ENCODE measurements at regions not wholly inside any gene's neighbourhood (a gene's known extent, or its start where the extent isn't known, plus 50 kb on each side); places are given as distances from the start of the nearest gene placed in this dataset.
A peak's percentile ranks its signal among the peaks of the same experiment; 100 is the strongest.

DNA sequence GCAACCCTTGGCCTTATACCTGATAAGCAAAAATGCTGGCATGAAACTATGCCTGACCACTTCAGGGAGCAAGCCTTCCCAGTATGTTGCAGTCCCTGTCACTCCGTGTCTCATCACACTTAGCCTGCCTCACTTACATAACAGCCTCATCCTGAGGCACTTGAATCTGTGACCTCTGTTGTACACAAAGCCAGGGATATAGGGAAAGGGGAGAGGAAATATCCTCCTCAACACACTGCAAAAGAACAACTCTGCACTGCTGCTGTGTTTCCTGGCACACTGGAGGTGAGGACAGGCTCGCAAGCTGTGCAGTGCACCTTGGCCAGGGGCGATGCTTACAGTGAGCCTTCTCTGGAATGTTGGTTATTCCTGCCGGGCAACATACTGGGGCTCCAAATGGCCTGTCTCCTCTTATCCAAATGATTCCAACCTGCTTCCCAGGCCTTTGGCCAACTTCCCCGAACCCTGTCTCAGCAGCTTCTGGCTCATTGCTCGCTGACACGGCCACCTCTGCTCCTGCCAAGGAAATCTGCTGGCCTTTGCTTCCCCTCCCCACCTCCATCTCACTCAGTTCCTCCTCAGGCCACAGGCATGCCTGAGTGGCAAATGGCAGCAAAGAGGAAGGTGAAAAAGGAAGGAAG is 109.2 kb downstream of the CD47 start:
- Histone ChIP-seq H3K4me2 (no peak overlapping the region), H3K27me3 (ENCODE audit: insufficient read depth) (no peaks in the 10 kb centered on the region), H3K4me3 (ENCODE audit: low read depth in 2 of 2, low read length in 1 of 2) (no peak overlapping the region), H2AFZ (ENCODE audit: low read depth) (peak overlapping the region; percentile 31; the same call in 1 of the 2 replicates), H3K36me3 (replicated peaks in 1 of 2; ENCODE audit: control insufficient read depth in 1 of 2, insufficient read depth in 2 of 2, low read length in 1 of 2) (no peaks in the 10 kb centered on the region), H3K9me3 (no peaks in the 10 kb centered on the region), H3K4me1 (ENCODE audit: control insufficient read depth in 1 of 2, insufficient read depth in 2 of 2, low read depth in 1 of 2, low read length in 1 of 2) (peaks cover 6 to 20% of the 10 kb centered on the region in 2 experiments; a peak in 3 of 4 replicates), H3K9me2 (no peaks in the 10 kb centered on the region), H3K9ac (no peak overlapping the region), H3K27ac (ENCODE audit: low read depth in 2 of 2, low read length in 1 of 2) (peak overlapping the region in 1 of 2 experiments; percentile 39; a peak in 1 of 4 replicates), H3F3A (replicated peaks; ENCODE audit: insufficient read depth) (peaks cover 10% of the 10 kb centered on the region), H3K79me2 (ENCODE audit: insufficient read depth) (no peaks in the 10 kb centered on the region), H4K20me1 (ENCODE audit: insufficient read depth) (no peaks in the 10 kb centered on the region)
- CTCF ChIA-PET, result interaction anchor here (1.8 kb wide), 1 partner anchor 44 kb away, joined by 5 read pairs; no protein-coding TSS in a partner anchor
- no peak for DNase-seq
- POLR2A ChIA-PET, result no interaction called here
- peak; percentile 18; the same call in 1 of the 2 replicates for TF ChIP-seq NFIC (IDR thresholded peaks at IDR 0.05; ENCODE audit: borderline replicate concordance)
- no peak for TF ChIP-seq CHD2 (IDR thresholded peaks at IDR 0.05; ENCODE audit: low read length, partially characterized antibody)
- TF ChIP-seq, protein P1, sequence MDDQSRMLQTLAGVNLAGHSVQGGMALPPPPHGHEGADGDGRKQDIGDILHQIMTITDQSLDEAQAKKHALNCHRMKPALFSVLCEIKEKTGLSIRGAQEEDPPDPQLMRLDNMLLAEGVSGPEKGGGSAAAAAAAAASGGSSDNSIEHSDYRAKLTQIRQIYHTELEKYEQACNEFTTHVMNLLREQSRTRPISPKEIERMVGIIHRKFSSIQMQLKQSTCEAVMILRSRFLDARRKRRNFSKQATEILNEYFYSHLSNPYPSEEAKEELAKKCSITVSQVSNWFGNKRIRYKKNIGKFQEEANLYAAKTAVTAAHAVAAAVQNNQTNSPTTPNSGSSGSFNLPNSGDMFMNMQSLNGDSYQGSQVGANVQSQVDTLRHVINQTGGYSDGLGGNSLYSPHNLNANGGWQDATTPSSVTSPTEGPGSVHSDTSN (IDR thresholded peaks at IDR 0.05), result 0 out of 2 replicates have a peak, but pooled peaks have one; percentile 27
- TF ChIP-seq TCF12 (IDR thresholded peaks at IDR 0.05), result peak; percentile 48; the same call in 1 of the 2 replicates
- TF ChIP-seq RFX5 (IDR thresholded peaks at IDR 0.05; ENCODE audit: low read length), result no peak
- WGBS (ENCODE audit: low lambda C conversion rate), result 70% methylated on average over 6 of the region's 7 CpGs

DNA sequence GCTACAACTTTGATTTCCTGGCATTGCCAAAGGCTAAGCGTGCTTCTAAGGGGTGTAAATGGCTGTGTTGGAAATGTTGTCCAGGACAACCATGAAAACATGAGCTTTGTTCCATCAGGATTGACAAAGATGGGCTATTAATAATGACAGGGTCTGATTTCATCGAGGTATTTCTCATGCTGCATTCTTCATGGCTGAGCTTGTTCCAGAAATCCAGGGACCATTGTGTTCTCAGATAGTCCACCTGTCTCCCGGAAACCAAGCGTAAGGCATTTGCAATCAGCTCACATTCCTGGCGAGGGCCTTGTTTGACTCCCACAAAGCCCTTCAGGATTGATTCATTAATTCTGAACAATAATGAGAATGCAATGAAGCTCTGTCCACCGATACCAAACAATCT is 111.3 kb downstream of the CD47 start:
- Histone ChIP-seq H3K9ac (no peak overlapping the region), H3K9me3 (no peaks in the 10 kb centered on the region), H2AFZ (ENCODE audit: low read depth) (no peak overlapping the region), H3F3A (replicated peaks; ENCODE audit: insufficient read depth) (no peaks in the 10 kb centered on the region), H3K27ac (ENCODE audit: low read depth in 2 of 2, low read length in 1 of 2) (no peak overlapping the region), H3K36me3 (replicated peaks in 1 of 2; ENCODE audit: control insufficient read depth in 1 of 2, insufficient read depth in 2 of 2, low read length in 1 of 2) (no peaks in the 10 kb centered on the region), H3K4me3 (ENCODE audit: low read depth in 2 of 2, low read length in 1 of 2) (no peak overlapping the region), H4K20me1 (ENCODE audit: insufficient read depth) (no peaks in the 10 kb centered on the region), H3K79me2 (ENCODE audit: insufficient read depth) (no peaks in the 10 kb centered on the region), H3K9me2 (no peaks in the 10 kb centered on the region), H3K4me2 (no peak overlapping the region), H3K4me1 (ENCODE audit: control insufficient read depth in 1 of 2, insufficient read depth in 2 of 2, low read depth in 1 of 2, low read length in 1 of 2) (peaks cover 0 to 15% of the 10 kb centered on the region in 2 experiments; a peak in 2 of 4 replicates), H3K27me3 (ENCODE audit: insufficient read depth) (no peaks in the 10 kb centered on the region)
- ChIA-PET CTCF (interaction anchor here (1.1 to 1.4 kb wide), 3 partner anchors 9 to 16 kb away, joined by 3 to 5 read pairs (median 3); no protein-coding TSS in a partner anchor), POLR2A (no interaction called here)
- DNase-seq, result no peak
- 96% methylated on average over 5 of the region's 6 CpGs for WGBS (ENCODE audit: low lambda C conversion rate)
- TF ChIP-seq, protein P2, sequence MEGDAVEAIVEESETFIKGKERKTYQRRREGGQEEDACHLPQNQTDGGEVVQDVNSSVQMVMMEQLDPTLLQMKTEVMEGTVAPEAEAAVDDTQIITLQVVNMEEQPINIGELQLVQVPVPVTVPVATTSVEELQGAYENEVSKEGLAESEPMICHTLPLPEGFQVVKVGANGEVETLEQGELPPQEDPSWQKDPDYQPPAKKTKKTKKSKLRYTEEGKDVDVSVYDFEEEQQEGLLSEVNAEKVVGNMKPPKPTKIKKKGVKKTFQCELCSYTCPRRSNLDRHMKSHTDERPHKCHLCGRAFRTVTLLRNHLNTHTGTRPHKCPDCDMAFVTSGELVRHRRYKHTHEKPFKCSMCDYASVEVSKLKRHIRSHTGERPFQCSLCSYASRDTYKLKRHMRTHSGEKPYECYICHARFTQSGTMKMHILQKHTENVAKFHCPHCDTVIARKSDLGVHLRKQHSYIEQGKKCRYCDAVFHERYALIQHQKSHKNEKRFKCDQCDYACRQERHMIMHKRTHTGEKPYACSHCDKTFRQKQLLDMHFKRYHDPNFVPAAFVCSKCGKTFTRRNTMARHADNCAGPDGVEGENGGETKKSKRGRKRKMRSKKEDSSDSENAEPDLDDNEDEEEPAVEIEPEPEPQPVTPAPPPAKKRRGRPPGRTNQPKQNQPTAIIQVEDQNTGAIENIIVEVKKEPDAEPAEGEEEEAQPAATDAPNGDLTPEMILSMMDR (IDR thresholded peaks at IDR 0.05), result no peak
- TF ChIP-seq RFX5 (IDR thresholded peaks at IDR 0.05; ENCODE audit: low read length), result no peak
- TF ChIP-seq, protein P3, sequence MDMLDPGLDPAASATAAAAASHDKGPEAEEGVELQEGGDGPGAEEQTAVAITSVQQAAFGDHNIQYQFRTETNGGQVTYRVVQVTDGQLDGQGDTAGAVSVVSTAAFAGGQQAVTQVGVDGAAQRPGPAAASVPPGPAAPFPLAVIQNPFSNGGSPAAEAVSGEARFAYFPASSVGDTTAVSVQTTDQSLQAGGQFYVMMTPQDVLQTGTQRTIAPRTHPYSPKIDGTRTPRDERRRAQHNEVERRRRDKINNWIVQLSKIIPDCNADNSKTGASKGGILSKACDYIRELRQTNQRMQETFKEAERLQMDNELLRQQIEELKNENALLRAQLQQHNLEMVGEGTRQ (IDR thresholded peaks at IDR 0.05; ENCODE audit: borderline replicate concordance, low read depth, low read length), result no peak
- no peak for TF ChIP-seq POLR2AphosphoS5 (IDR thresholded peaks at IDR 0.05; ENCODE audit: low read depth, low read length)

Data from SK-N-SH (cell line).